ENCODE measurements at regions not wholly inside any gene's neighbourhood (a gene's known extent, or its start where the extent isn't known, plus 50 kb on each side); places are given as distances from the start of the nearest gene placed in this dataset.

DNA sequence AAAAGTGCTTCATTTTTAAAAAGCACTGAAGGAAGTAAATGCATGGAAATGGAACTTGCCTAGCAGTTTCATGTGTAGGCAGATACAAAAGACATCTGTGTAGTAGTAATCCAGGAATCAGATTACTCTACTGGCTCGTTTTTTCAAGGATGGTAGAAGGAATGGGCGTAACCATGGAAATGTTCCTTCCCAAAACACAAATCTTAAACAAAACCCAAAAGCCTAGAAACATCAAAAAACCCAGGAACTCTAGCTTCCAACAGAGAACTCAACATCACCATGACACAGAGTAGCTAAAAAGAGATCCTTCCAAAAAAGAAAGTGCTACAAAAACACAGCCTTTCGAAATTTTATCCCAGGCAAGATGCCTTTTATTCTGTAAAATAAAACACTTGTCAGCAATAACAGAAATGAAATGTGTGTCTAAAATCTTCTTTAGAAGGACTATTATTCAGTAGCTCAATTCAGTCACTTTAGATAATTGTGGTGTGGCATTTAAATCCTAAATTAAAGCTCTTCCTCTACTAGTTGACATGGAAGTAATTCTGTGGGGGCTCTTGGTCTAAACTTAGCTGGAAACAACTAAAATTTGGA lies 81.7 kb downstream of the FAM217A start:
- no peak for DNase-seq (ENCODE audit: extremely low read depth in 1 of 2, low read depth in 1 of 2)

DNA sequence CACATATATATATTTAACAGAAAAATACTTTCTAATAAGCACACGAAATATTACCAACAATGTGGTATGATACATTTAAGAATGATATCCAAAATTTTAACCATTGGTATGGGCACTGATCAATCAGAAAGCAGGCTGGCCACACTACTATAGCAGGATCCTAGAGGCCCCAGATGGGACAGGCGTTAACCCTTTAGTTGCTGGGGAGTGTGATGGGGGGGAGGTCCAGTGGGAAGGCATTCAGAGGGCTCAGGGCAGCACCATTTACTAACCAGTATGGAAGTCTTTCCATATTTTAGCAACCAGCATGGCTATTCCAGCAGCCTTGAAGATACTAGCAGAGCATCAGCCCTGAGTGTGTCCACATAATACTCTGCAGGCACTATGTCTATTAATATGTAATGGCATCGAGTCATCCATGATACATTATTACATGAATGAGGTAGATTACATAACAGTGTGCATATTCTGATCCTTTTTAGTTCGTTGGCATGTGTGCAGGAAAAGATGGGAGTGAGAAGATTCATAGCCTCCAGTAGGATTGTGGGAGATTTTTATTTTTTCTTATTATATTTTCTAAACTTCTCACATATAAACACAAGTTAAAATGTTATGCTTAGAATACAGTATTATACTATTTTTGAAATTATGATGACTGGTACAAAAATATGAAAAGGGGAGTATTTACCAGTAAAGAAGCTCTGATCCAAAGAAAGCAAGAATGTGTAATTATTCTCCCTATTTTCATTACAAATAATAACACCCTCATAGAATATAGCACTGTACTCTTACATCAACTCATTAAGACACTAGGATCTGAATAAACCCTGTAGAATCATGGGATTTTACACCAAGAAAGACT lies 78.9 kb downstream of the FAM217A start:
- no peak for DNase-seq (ENCODE audit: extremely low read depth in 1 of 2, low read depth in 1 of 2)

- DNase-seq (ENCODE audit: extremely low read depth in 1 of 2, low read depth in 1 of 2), result no peak
Observed at GRCh38 chr6:4004249-4004648, 74.7 kb downstream of the FAM217A start.

DNA sequence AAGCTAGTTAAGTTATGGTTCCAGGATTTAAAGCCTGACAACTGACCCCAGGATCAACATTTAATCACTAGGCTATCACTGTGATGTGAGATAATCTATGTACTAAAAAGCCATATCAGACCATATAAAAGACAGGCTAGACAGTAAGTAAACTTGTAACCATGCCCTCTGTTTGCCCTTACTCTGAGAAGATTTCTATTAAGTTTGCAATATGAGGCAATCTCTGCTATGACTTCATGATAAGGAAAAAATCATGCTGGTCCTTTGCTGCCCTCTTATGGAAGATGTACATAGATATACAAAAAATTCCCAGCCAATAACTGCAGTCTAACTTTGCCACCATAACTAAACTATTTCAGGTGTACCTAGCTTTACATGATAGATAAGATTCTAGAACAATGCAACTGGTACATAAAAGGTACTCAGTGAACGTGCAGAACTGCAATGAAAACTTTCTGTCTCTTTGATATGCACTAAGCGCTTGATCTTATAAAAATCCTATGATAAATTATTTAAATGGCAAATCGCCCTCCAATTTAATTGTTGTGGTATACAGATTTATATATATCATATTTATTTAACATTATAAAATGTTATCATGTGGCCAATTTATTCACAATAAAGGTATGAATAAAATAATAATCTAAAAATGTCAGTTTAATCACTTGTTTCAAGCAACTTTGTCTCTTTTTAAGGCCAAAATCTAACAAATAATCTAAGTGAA lies 70.5 kb downstream of the FAM217A start:
- DNase-seq (ENCODE audit: extremely low read depth in 1 of 2, low read depth in 1 of 2), result no peak

DNA sequence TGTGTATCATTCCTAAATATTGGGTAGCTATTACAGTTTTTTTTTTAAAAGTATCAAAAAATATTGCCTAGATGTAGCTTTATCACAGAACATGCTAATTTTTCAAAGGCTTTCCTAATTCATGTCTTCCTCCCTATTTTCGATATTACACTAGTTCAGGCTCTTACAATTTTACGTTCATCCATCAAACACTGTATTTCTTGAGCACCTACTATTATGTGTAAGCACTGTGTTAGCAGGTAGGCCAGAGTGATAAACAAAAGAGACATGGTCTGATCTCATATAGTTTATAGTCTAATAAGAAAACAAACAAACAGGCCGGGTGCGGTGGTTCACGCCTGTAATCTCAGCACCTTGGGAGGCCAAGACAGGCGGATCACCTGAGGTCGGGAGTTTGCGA lies 69.5 kb downstream of the FAM217A start:
- no peak for DNase-seq (ENCODE audit: extremely low read depth in 1 of 2, low read depth in 1 of 2)

DNA sequence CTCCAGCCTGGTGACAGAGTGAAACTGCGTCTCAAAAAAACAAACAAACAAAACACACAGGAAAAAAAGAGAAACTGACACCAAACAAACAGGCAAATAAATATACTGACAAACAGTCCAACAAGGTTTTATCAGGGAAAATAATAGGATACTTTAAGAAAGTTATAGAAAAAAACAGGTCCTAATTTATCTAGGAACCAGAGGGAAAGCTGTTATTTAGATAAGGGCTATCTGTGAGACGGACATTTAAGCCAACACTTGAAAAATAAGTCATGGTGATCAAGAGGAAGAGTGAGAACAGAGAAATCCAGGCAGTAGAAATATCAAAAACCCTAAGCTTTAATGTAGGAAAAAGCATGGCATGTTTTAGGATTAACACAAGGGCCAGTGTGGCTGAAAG lies 68.9 kb downstream of the FAM217A start:
- no peak for DNase-seq (ENCODE audit: extremely low read depth in 1 of 2, low read depth in 1 of 2)

GRCh38 chr6:4010689-4011090 lies 68.2 kb downstream of the FAM217A start:
- no peak for DNase-seq (ENCODE audit: extremely low read depth in 1 of 2, low read depth in 1 of 2)

DNA sequence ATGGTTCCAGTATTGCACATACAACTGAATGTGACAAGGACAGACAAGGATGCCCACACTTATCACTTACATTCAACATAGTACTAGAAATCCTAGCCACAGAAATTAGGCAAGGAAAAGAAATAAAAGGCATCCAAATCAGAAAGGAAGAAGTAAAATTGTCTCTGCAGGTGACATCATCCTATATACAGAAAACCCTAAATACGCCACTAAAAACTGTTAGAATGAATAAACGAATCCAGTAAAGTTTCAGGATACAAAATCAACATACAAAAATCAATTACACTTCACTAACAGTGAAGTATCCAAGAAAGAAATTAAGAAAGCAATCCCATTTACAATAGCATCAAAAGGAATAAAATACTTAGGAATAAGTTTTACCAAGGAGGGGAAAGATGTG lies 66.1 kb downstream of the FAM217A start:
- no peak for DNase-seq (ENCODE audit: extremely low read depth in 1 of 2, low read depth in 1 of 2)

DNA sequence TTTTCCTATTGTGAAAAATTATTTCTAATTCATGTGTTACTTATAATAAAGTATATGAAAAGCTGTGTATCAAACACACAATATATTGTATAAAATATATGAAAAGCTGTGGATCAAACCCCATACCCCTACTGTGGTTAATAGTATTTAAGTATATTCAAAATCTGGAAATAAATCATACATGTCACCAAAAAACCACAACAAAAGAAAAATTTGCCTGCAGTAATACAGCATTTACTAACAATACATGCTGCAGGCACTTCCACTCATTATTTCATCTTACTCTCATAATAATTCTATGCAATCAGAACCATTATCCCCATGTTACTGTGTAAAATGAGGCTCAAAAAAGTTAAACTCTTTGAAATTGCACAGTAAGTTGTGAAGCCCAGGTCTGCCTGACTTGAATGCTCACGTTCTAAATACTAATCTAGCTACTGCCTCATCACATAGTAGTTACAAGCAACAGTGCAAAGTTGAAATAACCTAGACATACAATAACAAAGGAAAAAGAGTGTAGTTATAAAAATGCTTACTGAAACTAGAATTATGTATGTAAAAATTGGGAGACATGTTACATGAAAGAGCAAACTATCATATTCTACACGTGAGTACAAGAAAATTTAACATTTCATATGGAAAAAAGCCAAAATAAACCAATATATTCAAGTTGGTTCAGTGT lies 61.7 kb downstream of the FAM217A start:
- no peak for DNase-seq (ENCODE audit: extremely low read depth in 1 of 2, low read depth in 1 of 2)

GRCh38 chr6:4017834-4018170 lies 61.1 kb downstream of the FAM217A start:
- no peak for DNase-seq (ENCODE audit: extremely low read depth in 1 of 2, low read depth in 1 of 2)

DNA sequence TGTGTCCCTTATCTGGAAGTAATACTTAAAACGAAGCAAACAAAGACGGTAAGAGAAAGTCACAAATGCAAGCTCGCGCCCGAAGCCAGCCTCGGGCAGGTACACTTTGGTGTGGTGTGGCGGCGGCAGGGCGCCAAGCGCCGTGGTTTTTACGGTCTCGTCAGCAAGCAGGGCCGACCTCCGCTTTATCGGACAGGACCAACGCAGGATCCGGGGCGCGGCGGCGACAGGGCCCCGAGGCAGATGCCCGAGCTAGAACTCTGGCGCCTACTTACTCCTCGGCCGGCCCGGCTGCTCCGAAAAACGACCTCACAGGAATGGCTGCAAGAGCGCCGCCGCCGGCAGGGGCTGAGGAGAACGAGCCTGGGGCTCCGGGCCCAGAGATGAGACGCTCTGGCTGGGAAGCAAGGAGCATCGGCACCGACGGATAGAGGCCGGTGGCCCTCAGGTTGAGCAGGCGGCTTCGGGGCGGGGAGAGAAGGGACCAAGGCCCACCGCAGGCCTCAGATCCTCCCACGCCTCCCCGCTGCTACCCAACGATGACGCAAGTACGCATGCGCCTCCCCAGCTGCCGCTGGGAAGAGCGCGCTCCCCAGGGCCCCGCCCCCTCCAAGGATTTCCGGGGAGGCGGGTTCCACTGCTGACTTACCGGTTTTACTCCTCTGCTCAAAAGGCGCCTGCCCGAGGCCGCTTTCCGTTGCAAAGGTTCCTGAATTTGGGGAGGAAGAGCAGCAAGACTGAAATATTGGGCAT lies 60.6 kb downstream of the FAM217A start:
- DNase-seq (ENCODE audit: extremely low read depth in 1 of 2, low read depth in 1 of 2), result peak; percentile 91 to 93
